ENCODE measurements at regions not wholly inside any gene's neighbourhood (a gene's known extent, or its start where the extent isn't known, plus 50 kb on each side); places are given as distances from the start of the nearest gene placed in this dataset.

DNA sequence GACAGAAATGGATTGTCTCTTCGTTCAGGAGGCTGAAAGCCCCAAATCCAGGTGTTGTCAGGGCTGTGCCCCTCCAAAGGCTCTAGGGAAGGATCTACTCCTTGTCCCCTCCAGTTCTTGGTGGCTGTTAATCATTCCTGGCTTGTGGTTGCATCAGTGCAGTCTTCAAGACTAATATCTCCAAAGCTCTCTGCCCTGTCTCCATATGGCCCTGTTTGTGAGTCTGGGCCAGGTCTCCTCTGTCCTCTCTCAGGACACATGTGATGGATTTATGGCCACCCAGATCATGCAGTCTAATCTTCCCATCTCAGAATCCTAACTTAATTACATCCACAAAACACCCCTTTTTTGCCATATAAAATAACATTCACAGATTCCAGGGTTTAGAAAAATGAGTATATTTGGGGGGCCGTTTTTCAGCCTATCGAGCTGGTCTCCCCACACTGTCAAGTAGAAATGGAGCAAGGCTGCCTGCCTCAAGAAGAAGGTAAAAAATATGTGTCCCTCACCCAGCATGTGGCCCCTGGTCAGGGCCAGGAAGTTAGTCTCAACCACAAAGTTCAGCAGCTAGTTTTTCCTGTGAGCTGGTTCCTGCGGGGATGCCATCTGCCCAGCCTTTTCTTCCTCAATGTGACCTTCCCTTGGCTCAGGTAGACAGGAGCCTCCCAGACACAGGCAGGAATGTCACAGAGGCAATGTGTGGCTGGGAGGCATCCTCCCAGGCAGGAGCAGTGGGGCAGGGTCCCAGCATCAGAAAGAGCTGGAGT, 509.4 kb downstream of the IRX1 start:
- Histone ChIP-seq H3K36me3 (ENCODE audit: insufficient read depth) (no peaks in the 10 kb centered on the region), H3K4me2 (no peak overlapping the region), H3K27me3 (ENCODE audit: insufficient read depth, low read depth) (no peaks in the 10 kb centered on the region), H2AFZ (ENCODE audit: low read depth) (no peak overlapping the region), H3K79me2 (ENCODE audit: insufficient read depth, low read depth) (no peaks in the 10 kb centered on the region), H3K4me3 (IDR thresholded peaks at IDR 0.05; ENCODE audit: insufficient read depth, low read depth, low read length) (no peak overlapping the region), H4K20me1 (ENCODE audit: insufficient read depth) (no peaks in the 10 kb centered on the region), H3K9ac (no peak overlapping the region), H3K27ac (no peak overlapping the region), H3K4me1 (ENCODE audit: low read depth, poor library complexity, severe bottlenecking) (no peaks in the 10 kb centered on the region)
- no peak for TF ChIP-seq CTCF (conservative IDR thresholded peaks at IDR 0.05; ENCODE audit: low read depth, low read length)

DNA sequence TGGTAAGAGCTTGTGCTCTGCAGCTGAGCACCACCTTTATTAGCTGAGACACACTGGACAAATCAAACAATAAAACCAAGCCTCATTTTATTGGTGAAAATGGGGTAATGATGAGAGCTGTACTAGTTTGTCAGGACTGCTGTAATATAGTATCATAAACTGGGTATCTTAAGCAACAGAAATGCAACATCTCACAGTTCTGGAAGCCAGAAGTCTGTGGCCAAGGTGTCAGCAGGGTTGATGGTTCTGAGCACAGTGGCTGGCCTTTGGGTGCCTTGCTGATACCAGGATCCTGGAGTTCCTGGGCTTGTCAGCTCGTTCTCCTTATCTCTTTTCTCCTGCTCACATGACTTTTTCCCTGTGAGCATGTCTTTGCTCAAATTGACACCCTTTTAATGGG, 513.1 kb downstream of the IRX1 start:
- no peaks in the 10 kb centered on the region for H3K27me3 ChIP-seq (ENCODE audit: insufficient read depth, low read depth)
- no peak for TF ChIP-seq CTCF (conservative IDR thresholded peaks at IDR 0.05; ENCODE audit: low read depth, low read length)
- no peak overlapping the region for H3K9ac ChIP-seq

DNA sequence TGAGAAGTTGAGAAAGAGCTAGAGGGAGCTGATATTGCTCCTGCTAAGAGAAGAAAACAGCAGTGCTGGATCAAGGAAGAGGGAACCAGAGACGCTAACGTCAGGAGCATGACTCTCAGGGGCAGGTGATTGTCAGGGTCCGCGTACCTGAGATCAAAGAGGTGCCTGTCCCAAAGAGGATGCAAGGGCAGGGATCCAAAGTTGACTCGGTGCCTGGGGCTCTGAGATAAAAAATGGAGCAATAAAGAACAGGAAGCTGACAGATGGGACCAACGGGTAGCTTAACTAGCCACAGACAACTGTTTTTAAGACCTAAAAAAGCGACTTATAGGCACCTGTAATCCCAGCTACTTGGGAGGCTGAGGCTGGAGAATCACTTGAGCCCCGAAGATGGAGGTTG, 517.8 kb downstream of the IRX1 start:
- no peak overlapping the region for H3K9ac ChIP-seq
- no peak overlapping the region for H2AFZ ChIP-seq (ENCODE audit: low read depth)
- H3K27me3 ChIP-seq (ENCODE audit: insufficient read depth, low read depth) = no peaks in the 10 kb centered on the region
- no peaks in the 10 kb centered on the region for H3K4me1 ChIP-seq (ENCODE audit: low read depth, poor library complexity, severe bottlenecking)
- H3K36me3 ChIP-seq (ENCODE audit: insufficient read depth) = no peaks in the 10 kb centered on the region
- no peak for TF ChIP-seq CTCF (conservative IDR thresholded peaks at IDR 0.05; ENCODE audit: low read depth, low read length)
- H3K27ac ChIP-seq = no peak overlapping the region
- no peaks in the 10 kb centered on the region for H4K20me1 ChIP-seq (ENCODE audit: insufficient read depth)
- no peaks in the 10 kb centered on the region for H3K79me2 ChIP-seq (ENCODE audit: insufficient read depth, low read depth)
- H3K4me3 ChIP-seq (IDR thresholded peaks at IDR 0.05; ENCODE audit: insufficient read depth, low read depth, low read length) = no peak overlapping the region
- no peak overlapping the region for H3K4me2 ChIP-seq

More for the DNA sequence above, 513.1 kb downstream of the IRX1 start:
- no peaks in the 10 kb centered on the region for H4K20me1 ChIP-seq (ENCODE audit: insufficient read depth)
- H3K4me1 ChIP-seq (ENCODE audit: low read depth, poor library complexity, severe bottlenecking) = no peaks in the 10 kb centered on the region
- H3K4me2 ChIP-seq = no peak overlapping the region
- no peak overlapping the region for H2AFZ ChIP-seq (ENCODE audit: low read depth)
- H3K27ac ChIP-seq = no peak overlapping the region
- H3K79me2 ChIP-seq (ENCODE audit: insufficient read depth, low read depth) = no peaks in the 10 kb centered on the region
- no peaks in the 10 kb centered on the region for H3K36me3 ChIP-seq (ENCODE audit: insufficient read depth)
- H3K4me3 ChIP-seq (IDR thresholded peaks at IDR 0.05; ENCODE audit: insufficient read depth, low read depth, low read length) = no peak overlapping the region

DNA sequence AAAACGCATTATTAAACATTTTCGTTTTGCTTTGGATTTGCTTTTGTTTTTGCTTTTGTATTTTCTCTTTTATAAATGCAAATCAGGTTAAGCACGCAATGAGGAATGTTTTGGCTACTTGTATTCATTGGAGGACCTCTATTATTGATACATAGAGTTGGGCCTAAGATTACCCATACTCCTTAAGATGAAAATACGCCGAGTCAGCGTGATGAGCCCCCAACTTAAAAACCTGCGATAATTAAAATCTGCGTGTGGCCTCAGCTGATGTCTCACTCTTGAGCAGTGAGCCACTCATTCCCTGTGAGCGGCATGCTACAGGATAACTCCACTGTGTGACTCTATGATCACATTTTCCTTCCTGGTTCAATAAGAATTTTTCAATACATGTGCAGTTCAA, 518.3 kb downstream of the IRX1 start:
- Histone ChIP-seq H3K4me2 (no peak overlapping the region), H3K27me3 (ENCODE audit: insufficient read depth, low read depth) (no peaks in the 10 kb centered on the region), H3K36me3 (ENCODE audit: insufficient read depth) (no peaks in the 10 kb centered on the region), H3K9ac (no peak overlapping the region), H3K4me3 (IDR thresholded peaks at IDR 0.05; ENCODE audit: insufficient read depth, low read depth, low read length) (no peak overlapping the region), H3K27ac (no peak overlapping the region), H3K79me2 (ENCODE audit: insufficient read depth, low read depth) (no peaks in the 10 kb centered on the region), H3K4me1 (ENCODE audit: low read depth, poor library complexity, severe bottlenecking) (no peaks in the 10 kb centered on the region), H2AFZ (ENCODE audit: low read depth) (no peak overlapping the region), H4K20me1 (ENCODE audit: insufficient read depth) (no peaks in the 10 kb centered on the region)
- TF ChIP-seq CTCF (conservative IDR thresholded peaks at IDR 0.05; ENCODE audit: low read depth, low read length) = no peak
